GM13976 (cell line): ENCODE measurements at regions not wholly inside any gene's neighbourhood (a gene's known extent, or its start where the extent isn't known, plus 50 kb on each side); places are given as distances from the start of the nearest gene placed in this dataset.

ENCODE experiments used
- DNase-seq: peaks from one replicate; pipeline ENCODE4 v3.0.0; 2012; ENCODE audit warnings: low spot score
- CTCF ChIP-seq: IDR thresholded peaks from 2 replicates; pipeline ENCODE4 v1.5.1; 2012; ENCODE audit warnings: borderline replicate concordance, mild to moderate bottlenecking; ENCODE audit not compliant: insufficient read depth; ENCODE audit errors: extremely low read depth, missing control alignments, control extremely low read depth
- in situ Hi-C: fragments of 300-500 bp; cut with MboI; formaldehyde crosslinking; loops from one replicate; pipeline ENCODE4 v1.12.0; 2022; ENCODE audit warnings: low sequenced_read_pairs, mixed read lengths, inconsistent platforms; ENCODE audit not compliant: unreplicated experiment

DNA sequence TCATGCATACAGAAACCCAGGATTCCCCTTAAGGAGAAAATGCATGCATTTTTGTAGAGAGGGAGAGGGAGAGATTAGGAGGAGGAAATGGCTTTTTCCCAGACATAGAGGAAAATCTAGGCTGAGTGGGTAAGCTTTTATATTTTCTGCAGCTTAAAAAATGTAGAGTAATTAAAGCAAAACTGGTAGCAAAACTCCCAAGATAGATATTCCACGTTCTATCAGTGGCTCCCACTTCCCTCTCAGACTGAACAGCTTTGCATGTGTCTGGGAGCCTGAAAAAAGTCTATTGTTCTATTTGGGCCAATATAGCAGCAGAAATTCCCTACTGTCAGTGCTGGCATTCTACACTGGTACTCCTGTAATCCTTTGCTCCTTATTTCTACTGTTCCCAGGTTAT is 110.8 kb upstream of the CADPS start:
- DNase-seq = no peak
- in situ Hi-C loops = no loop called here
- TF ChIP-seq CTCF = no peak

DNA sequence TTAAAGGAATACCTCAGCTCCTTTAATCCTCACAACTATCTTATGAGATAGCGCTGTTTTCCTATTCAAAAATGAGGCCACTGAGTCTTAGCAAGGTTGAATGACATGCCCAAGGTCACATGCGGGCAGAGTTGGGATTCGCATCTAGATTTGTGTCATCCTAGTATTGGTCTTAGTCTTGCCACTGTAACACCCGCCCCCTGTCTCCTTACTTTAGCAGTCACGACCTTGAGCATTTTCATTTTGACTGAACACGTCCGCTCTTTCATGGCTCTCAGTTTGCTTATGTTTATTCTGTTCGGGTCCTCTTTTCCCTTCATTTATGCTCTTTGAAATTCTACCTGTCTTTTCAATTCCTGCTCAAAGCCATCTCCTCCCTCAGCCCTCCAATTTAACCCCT is 112.5 kb upstream of the CADPS start:
- no peak for DNase-seq
- TF ChIP-seq CTCF = no peak
- in situ Hi-C loops = no loop called here

- in situ Hi-C loops = no loop called here
- no peak for TF ChIP-seq CTCF
- no peak for DNase-seq
These were observed 115.6 kb upstream of the CADPS start for GRCh38 chr3:62990704-62991413.

- in situ Hi-C loops = no loop called here
- DNase-seq = no peak
- no peak for TF ChIP-seq CTCF
These were observed 117.3 kb upstream of the CADPS start for GRCh38 chr3:62992520-62992919.

DNA sequence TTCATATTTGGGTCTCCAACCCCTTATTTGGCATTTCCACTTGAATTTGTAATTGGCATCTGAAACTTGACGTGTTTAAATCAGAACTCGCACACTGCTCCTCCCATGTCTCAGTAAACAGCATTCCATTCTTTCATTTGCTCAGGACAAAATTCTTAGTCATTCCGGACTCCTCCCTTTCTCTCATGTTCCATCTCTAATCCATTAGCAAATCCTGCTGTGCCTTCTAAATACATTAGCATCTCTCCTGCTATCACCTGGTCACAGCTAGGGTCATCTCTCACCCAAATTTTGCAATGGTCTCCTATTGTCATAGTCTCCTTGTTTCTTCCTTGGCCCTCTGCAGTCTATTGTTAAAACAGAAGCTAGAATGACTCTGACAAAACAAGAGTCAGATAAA is 119.9 kb upstream of the CADPS start:
- no peak for DNase-seq
- no peak for TF ChIP-seq CTCF
- in situ Hi-C loops = no loop called here

- in situ Hi-C loops = no loop called here
- DNase-seq = no peak
- no peak for TF ChIP-seq CTCF
These were observed 120.3 kb upstream of the CADPS start for GRCh38 chr3:62995530-62995929.
